Caco-2 (cell line): ENCODE measurements at regions not wholly inside any gene's neighbourhood (a gene's known extent, or its start where the extent isn't known, plus 50 kb on each side); places are given as distances from the start of the nearest gene placed in this dataset.

Experiments used
- BruUV-seq: library from RNA; stranded (reverse); fragments of 400-500 nt; replicated peaks from 2 replicates; lab custom pipeline; 2021; lab: Mats Ljungman, UMichigan
- CTCF ChIA-PET: fragments of 300-600 bp; sonication (Branson Sonifier 250); formaldehyde crosslinking; loops from one replicate; lab custom pipeline; 2022; ENCODE audit warnings: antibody characterized with exemption; lab: Charles Lee
- POLR2A ChIA-PET: fragments of 300-600 bp; sonication (Branson Sonifier 250); formaldehyde crosslinking; loops from one replicate; lab custom pipeline; 2022; ENCODE audit warnings: antibody characterized with exemption; lab: Charles Lee
- DNase-seq, 2 experiments: peaks; one replicate each; pipeline versions ENCODE4 v3.0.0 to v3.0.0-alpha.2; 2020 to 2022
- H3K27me3 ChIP-seq: replicated peaks from 2 replicates; pipeline ENCODE4 v1.6.0; 2011; ENCODE audit warnings: low read length; ENCODE audit not compliant: control insufficient read depth, insufficient read depth
- H3K36me3 ChIP-seq: 2 replicates; pipeline ENCODE4 v1.5.1; 2011; ENCODE audit warnings: low read length; ENCODE audit not compliant: control insufficient read depth, insufficient read depth
- H3K4me1 ChIP-seq: fragments of 250-450 bp; sonication (Bioruptor Pico); 2 replicates; pipeline ENCODE4 v1.5.1; 2020; ENCODE audit warnings: mild to moderate bottlenecking
- H3K4me3 ChIP-seq: 2 replicates; pipeline ENCODE4 v1.5.1; 2011; ENCODE audit warnings: low read depth, mild to moderate bottlenecking, control low read depth, low read length
- H3K9me3 ChIP-seq: fragments of 250-450 bp; sonication (Bioruptor Pico); 2 replicates; pipeline ENCODE4 v1.5.1; 2020; ENCODE audit warnings: mild to moderate bottlenecking, moderate library complexity
- H3K27ac Mint-ChIP-seq: one replicate; pipeline ENCODE4 v1.8.0; 2022; ENCODE audit warnings: mixed read lengths; ENCODE audit not compliant: unreplicated experiment
- H3K27me3 Mint-ChIP-seq: one replicate; pipeline ENCODE4 v1.8.0; 2022; ENCODE audit warnings: mixed read lengths; ENCODE audit not compliant: insufficient read depth, unreplicated experiment
- H3K36me3 Mint-ChIP-seq: one replicate; pipeline ENCODE4 v1.8.0; 2022; ENCODE audit warnings: mild to moderate bottlenecking, mixed read lengths; ENCODE audit not compliant: insufficient read depth, unreplicated experiment
- H3K4me1 Mint-ChIP-seq: one replicate; pipeline ENCODE4 v1.8.0; 2022; ENCODE audit warnings: low read depth, mixed read lengths; ENCODE audit not compliant: unreplicated experiment
- H3K4me3 Mint-ChIP-seq: one replicate; pipeline ENCODE4 v1.8.0; 2022; ENCODE audit warnings: mild to moderate bottlenecking, moderate library complexity, mixed read lengths; ENCODE audit not compliant: unreplicated experiment
- H3K9me3 Mint-ChIP-seq: one replicate; pipeline ENCODE4 v1.8.0; 2022; ENCODE audit warnings: mixed read lengths; ENCODE audit not compliant: unreplicated experiment
- CTCF ChIP-seq, 2 experiments: fragments of 200-600 bp in 1 of 2; IDR thresholded peaks; 1 replicate in 1 of 2; 2 replicates in 1 of 2; pipeline versions ENCODE4 v1.5.1 to v1.8.0; 2011 to 2022; ENCODE audit warnings: antibody characterized with exemption in 1 of 2, control low read depth in 1 of 2, inconsistent platforms in 1 of 2, low read depth in 1 of 2, low read length in 1 of 2, mild to moderate bottlenecking in 1 of 2, moderate library complexity in 1 of 2; ENCODE audit not compliant: insufficient read depth in 1 of 2, severe bottlenecking in 1 of 2, unreplicated experiment in 1 of 2
- intact Hi-C: fragments of 100-400 bp; cut with micrococcal nuclease; formaldehyde crosslinking; loops from one replicate; pipeline ENCODE4 v1.10.0; 2022; ENCODE audit not compliant: unreplicated experiment

GRCh38 chr12:82019533-82019932 is 260.4 kb upstream of the PPFIA2 start:
- Histone ChIP-seq H3K9me3 (no peaks in the 10 kb centered on the region), H3K4me3 (no peak overlapping the region), H3K27me3 (no peaks in the 10 kb centered on the region), H3K36me3 (no peaks in the 10 kb centered on the region), H3K4me1 (peaks cover 10% of the 10 kb centered on the region)
- peaks cover 6% of the 10 kb centered on the region for H3K4me1 Mint-ChIP-seq
- intact Hi-C loops, result loop anchor here (10.0 kb wide), 1 partner anchor 305 kb away; no protein-coding TSS in a partner anchor
- no TSS peak for BruUV-seq
- ChIA-PET POLR2A (no interaction called here), CTCF (no interaction called here)
- H3K27me3 Mint-ChIP-seq, result no peaks in the 10 kb centered on the region
- peaks cover 27% of the 10 kb centered on the region for H3K9me3 Mint-ChIP-seq
- TF ChIP-seq CTCF (IDR thresholded peaks at IDR 0.05; ENCODE audit: insufficient read depth in 1 of 2, low read depth in 1 of 2, low read length in 1 of 2, severe bottlenecking in 1 of 2, unreplicated experiment in 1 of 2), result peak in 1 of 2 experiments; percentile 2
- no peak for DNase-seq
- H3K36me3 Mint-ChIP-seq, result no peaks in the 10 kb centered on the region
- no peak overlapping the region for H3K4me3 Mint-ChIP-seq
- H3K27ac Mint-ChIP-seq, result no peak overlapping the region

- Mint-ChIP-seq H3K4me1 (peaks cover 6% of the 10 kb centered on the region), H3K27me3 (no peaks in the 10 kb centered on the region), H3K27ac (no peak overlapping the region), H3K4me3 (no peak overlapping the region), H3K9me3 (peaks cover 27% of the 10 kb centered on the region), H3K36me3 (no peaks in the 10 kb centered on the region)
- TF ChIP-seq CTCF (IDR thresholded peaks at IDR 0.05; ENCODE audit: insufficient read depth in 1 of 2, low read depth in 1 of 2, low read length in 1 of 2, severe bottlenecking in 1 of 2, unreplicated experiment in 1 of 2), result no peak
- intact Hi-C loops, result loop anchor here (10.0 kb wide), 1 partner anchor 309 kb away; no protein-coding TSS in a partner anchor
- BruUV-seq, result no TSS peak
- no peaks in the 10 kb centered on the region for H3K9me3 ChIP-seq
- no peak overlapping the region for H3K4me3 ChIP-seq
- DNase-seq, result no peak
- H3K36me3 ChIP-seq, result no peaks in the 10 kb centered on the region
- CTCF ChIA-PET, result no interaction called here
- peaks cover 10% of the 10 kb centered on the region for H3K4me1 ChIP-seq
- no peaks in the 10 kb centered on the region for H3K27me3 ChIP-seq
- POLR2A ChIA-PET, result no interaction called here
Measured at GRCh38 chr12:82015623-82016347, 256.6 kb upstream of the PPFIA2 start.

GRCh38 chr12:82012176-82012575 is 253.0 kb upstream of the PPFIA2 start:
- TF ChIP-seq CTCF (IDR thresholded peaks at IDR 0.05; ENCODE audit: insufficient read depth in 1 of 2, low read depth in 1 of 2, low read length in 1 of 2, severe bottlenecking in 1 of 2, unreplicated experiment in 1 of 2), result no peak
- POLR2A ChIA-PET, result no interaction called here

More at GRCh38 chr12:82012176-82012575, 253.0 kb upstream of the PPFIA2 start:
- peaks cover 10% of the 10 kb centered on the region for H3K4me1 ChIP-seq
- H3K36me3 ChIP-seq, result no peaks in the 10 kb centered on the region
- no peaks in the 10 kb centered on the region for H3K27me3 ChIP-seq
- no peaks in the 10 kb centered on the region for H3K9me3 ChIP-seq
- H3K27me3 Mint-ChIP-seq, result no peaks in the 10 kb centered on the region
- no peak for DNase-seq
- peaks cover 6% of the 10 kb centered on the region for H3K4me1 Mint-ChIP-seq
- intact Hi-C loops, result loop anchor here (10.0 kb wide), 1 partner anchor 313 kb away; no protein-coding TSS in a partner anchor
- no peak overlapping the region for H3K4me3 ChIP-seq
- no peaks in the 10 kb centered on the region for H3K36me3 Mint-ChIP-seq
- no TSS peak for BruUV-seq
- CTCF ChIA-PET, result no interaction called here
- no peak overlapping the region for H3K4me3 Mint-ChIP-seq
- H3K9me3 Mint-ChIP-seq, result peaks cover 14% of the 10 kb centered on the region
- H3K27ac Mint-ChIP-seq, result no peak overlapping the region
